Gastroesophageal sphincter (tissue), 3 donors: ENCODE measurements at regions not wholly inside any gene's neighbourhood (a gene's known extent, or its start where the extent isn't known, plus 50 kb on each side); places are given as distances from the start of the nearest gene placed in this dataset.

ENCODE experiments used
- CTCF ChIP-seq, 4 experiments: fragments of 200-600 bp in 2 of 4; fragments of 450-650 bp in 2 of 4; sonication (generic) in 1 of 4; IDR thresholded peaks; one replicate each; pipeline ENCODE4 v1.5.1; 2017 to 2019; ENCODE audit warnings: antibody characterized with exemption in 4 of 4, mild to moderate bottlenecking in 2 of 4, moderate library complexity in 2 of 4
- EP300 ChIP-seq: sonication (generic); formaldehyde crosslinking; IDR thresholded peaks from one replicate; pipeline ENCODE4 v1.6.1; 2017; ENCODE audit warnings: antibody characterized with exemption, mild to moderate bottlenecking
- POLR2A ChIP-seq, 2 donors: fragments of 450-650 bp; IDR thresholded peaks; one replicate each; pipeline ENCODE4 v1.6.1; 2017; ENCODE audit warnings: antibody characterized with exemption in 2 of 2, mild to moderate bottlenecking in 2 of 2, moderate library complexity in 1 of 2
- POLR2AphosphoS5 ChIP-seq: sonication (generic); formaldehyde crosslinking; IDR thresholded peaks from one replicate; pipeline ENCODE4 v1.6.1; 2017; ENCODE audit warnings: antibody characterized with exemption

GRCh38 chr4:163923092-163923491 is 428.6 kb downstream of the TMA16 start:
- TF ChIP-seq CTCF (IDR thresholded peaks at IDR 0.05) = no peak
- TF ChIP-seq EP300 = no peak
- TF ChIP-seq POLR2A (IDR thresholded peaks at IDR 0.05) = no peak
- TF ChIP-seq POLR2AphosphoS5 = no peak
